ENCODE measurements at regions not wholly inside any gene's neighbourhood (a gene's known extent, or its start where the extent isn't known, plus 50 kb on each side); places are given as distances from the start of the nearest gene placed in this dataset.

GRCh38 chr18:72410399-72410798 is 133.7 kb downstream of the CBLN2 start:
- H3K27ac ChIP-seq, result no peak overlapping the region
- no peaks in the 10 kb centered on the region for H3K9me3 ChIP-seq
- DNase-seq, result no peak
- no peak for ATAC-seq
- H3K4me1 ChIP-seq, result no peaks in the 10 kb centered on the region
- no peaks in the 10 kb centered on the region for H3K27me3 ChIP-seq
- TF ChIP-seq POLR2A (IDR thresholded peaks at IDR 0.05), result no peak
- no peak for TF ChIP-seq CTCF (IDR thresholded peaks at IDR 0.05)
- intact Hi-C loops (cut with DNase I), result no loop called here
- no peak overlapping the region for H3K4me3 ChIP-seq
- H3K36me3 ChIP-seq (replicated peaks in 1 of 2; ENCODE audit: insufficient read depth in 1 of 2, low read depth in 2 of 2), result no peaks in the 10 kb centered on the region
- 56 to 68% methylated on average over 1 of the region's 1 CpG for WGBS, 2 donors

GRCh38 chr18:72409903-72410302 is 134.2 kb downstream of the CBLN2 start:
- TF ChIP-seq POLR2A (IDR thresholded peaks at IDR 0.05), result no peak
- TF ChIP-seq CTCF (IDR thresholded peaks at IDR 0.05), result no peak
- WGBS, 2 donors, result 16 to 28% methylated on average over 1 of the region's 1 CpG
- no peaks in the 10 kb centered on the region for H3K4me1 ChIP-seq
- no peaks in the 10 kb centered on the region for H3K27me3 ChIP-seq
- H3K27ac ChIP-seq, result no peak overlapping the region
- no peaks in the 10 kb centered on the region for H3K36me3 ChIP-seq (replicated peaks in 1 of 2; ENCODE audit: insufficient read depth in 1 of 2, low read depth in 2 of 2)
- H3K9me3 ChIP-seq, result no peaks in the 10 kb centered on the region
- intact Hi-C loops (cut with DNase I), result no loop called here
- DNase-seq (no peak), ATAC-seq (no peak)
- no peak overlapping the region for H3K4me3 ChIP-seq

- DNase-seq (no peak), ATAC-seq (no peak)
- Histone ChIP-seq H3K36me3 (replicated peaks in 1 of 2; ENCODE audit: insufficient read depth in 1 of 2, low read depth in 2 of 2) (no peaks in the 10 kb centered on the region), H3K27ac (no peak overlapping the region), H3K27me3 (no peaks in the 10 kb centered on the region), H3K4me3 (no peak overlapping the region), H3K9me3 (no peaks in the 10 kb centered on the region), H3K4me1 (no peaks in the 10 kb centered on the region)
- intact Hi-C loops (cut with DNase I), result no loop called here
- 56 to 73% methylated on average over 2 of the region's 2 CpGs for WGBS, 2 donors
- TF ChIP-seq POLR2A (IDR thresholded peaks at IDR 0.05), result no peak
- no peak for TF ChIP-seq CTCF (IDR thresholded peaks at IDR 0.05)
These were observed 137.1 kb downstream of the CBLN2 start for GRCh38 chr18:72407048-72407447.

GRCh38 chr18:72391951-72392350 is 152.2 kb downstream of the CBLN2 start:
- WGBS, 2 donors, result 9 to 17% methylated on average over 1 of the region's 1 CpG
- TF ChIP-seq CTCF (IDR thresholded peaks at IDR 0.05), result no peak
- no peak for TF ChIP-seq POLR2A (IDR thresholded peaks at IDR 0.05)
- ATAC-seq (no peak), DNase-seq (no peak)
- intact Hi-C loops (cut with DNase I), result no loop called here
- no peaks in the 10 kb centered on the region for H3K9me3 ChIP-seq
- H3K4me1 ChIP-seq, result no peaks in the 10 kb centered on the region
- H3K27ac ChIP-seq, result no peak overlapping the region
- H3K27me3 ChIP-seq, result no peaks in the 10 kb centered on the region
- no peak overlapping the region for H3K4me3 ChIP-seq
- H3K36me3 ChIP-seq (replicated peaks in 1 of 2; ENCODE audit: insufficient read depth in 1 of 2, low read depth in 2 of 2), result no peaks in the 10 kb centered on the region

- Histone ChIP-seq H3K4me3 (no peak overlapping the region), H3K9me3 (no peaks in the 10 kb centered on the region), H3K36me3 (replicated peaks in 1 of 2; ENCODE audit: insufficient read depth in 1 of 2, low read depth in 2 of 2) (no peaks in the 10 kb centered on the region), H3K4me1 (no peaks in the 10 kb centered on the region), H3K27me3 (no peaks in the 10 kb centered on the region), H3K27ac (no peak overlapping the region)
- WGBS, 2 donors, result 71 to 81% methylated on average over 4 of the region's 4 CpGs
- DNase-seq, result no peak
- intact Hi-C loops (cut with DNase I), result no loop called here
- no peak for ATAC-seq
- TF ChIP-seq POLR2A (IDR thresholded peaks at IDR 0.05) (no peak), CTCF (IDR thresholded peaks at IDR 0.05) (no peak)
These were observed 152.7 kb downstream of the CBLN2 start for GRCh38 chr18:72391427-72391826.
